ENCODE measurements at regions not wholly inside any gene's neighbourhood (a gene's known extent, or its start where the extent isn't known, plus 50 kb on each side); places are given as distances from the start of the nearest gene placed in this dataset.

DNA sequence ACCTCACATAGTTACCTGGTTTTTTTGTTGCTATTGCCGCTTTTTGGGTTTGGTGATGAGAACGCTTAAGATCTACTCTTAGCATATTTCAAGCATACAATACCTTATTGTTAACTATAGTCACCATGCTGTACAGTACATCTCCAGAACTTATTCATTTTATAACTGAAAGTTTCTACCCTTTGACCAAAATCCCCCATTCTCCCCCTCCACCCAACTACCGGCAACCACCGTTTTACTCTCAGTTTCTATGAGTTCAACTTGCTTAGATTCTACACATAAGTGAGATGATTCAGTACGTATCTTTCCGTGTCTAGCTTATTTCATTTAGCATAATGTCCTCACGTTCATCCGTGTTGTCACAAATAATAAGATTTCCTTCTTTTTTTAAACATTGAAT, 86.7 kb upstream of the IL6 start:
- CTCF ChIA-PET: interaction anchor here (1.4 kb wide), 1 partner anchor 88 kb away, joined by 5 read pairs; no protein-coding TSS in a partner anchor
- TF ChIP-seq, protein P1, sequence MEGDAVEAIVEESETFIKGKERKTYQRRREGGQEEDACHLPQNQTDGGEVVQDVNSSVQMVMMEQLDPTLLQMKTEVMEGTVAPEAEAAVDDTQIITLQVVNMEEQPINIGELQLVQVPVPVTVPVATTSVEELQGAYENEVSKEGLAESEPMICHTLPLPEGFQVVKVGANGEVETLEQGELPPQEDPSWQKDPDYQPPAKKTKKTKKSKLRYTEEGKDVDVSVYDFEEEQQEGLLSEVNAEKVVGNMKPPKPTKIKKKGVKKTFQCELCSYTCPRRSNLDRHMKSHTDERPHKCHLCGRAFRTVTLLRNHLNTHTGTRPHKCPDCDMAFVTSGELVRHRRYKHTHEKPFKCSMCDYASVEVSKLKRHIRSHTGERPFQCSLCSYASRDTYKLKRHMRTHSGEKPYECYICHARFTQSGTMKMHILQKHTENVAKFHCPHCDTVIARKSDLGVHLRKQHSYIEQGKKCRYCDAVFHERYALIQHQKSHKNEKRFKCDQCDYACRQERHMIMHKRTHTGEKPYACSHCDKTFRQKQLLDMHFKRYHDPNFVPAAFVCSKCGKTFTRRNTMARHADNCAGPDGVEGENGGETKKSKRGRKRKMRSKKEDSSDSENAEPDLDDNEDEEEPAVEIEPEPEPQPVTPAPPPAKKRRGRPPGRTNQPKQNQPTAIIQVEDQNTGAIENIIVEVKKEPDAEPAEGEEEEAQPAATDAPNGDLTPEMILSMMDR (IDR thresholded peaks at IDR 0.05): no peak

DNA sequence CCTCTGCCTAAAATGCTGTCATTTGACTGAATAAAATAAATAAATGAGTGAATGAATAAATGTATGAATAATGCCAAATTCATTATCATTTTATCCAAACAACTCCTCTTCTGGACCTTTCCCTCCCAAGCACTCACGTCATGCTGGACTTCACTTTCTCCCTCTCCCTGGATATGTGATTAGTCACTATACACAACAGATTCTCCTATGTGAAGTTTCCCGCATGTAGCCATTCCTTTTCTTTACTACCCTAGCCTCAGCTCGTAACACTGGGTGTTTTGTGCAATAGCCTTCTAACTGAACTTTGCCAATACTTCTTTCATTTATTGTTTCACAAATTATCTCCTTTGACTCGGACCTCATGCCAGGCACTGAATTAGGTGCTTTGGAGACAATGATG, 87.6 kb upstream of the IL6 start:
- Mint-ChIP-seq H3K9me3 (peaks cover 19% of the 10 kb centered on the region), H3K4me1 (ENCODE audit: low read depth) (peaks cover 12% of the 10 kb centered on the region), H3K27me3 (peaks cover 25% of the 10 kb centered on the region), H3K36me3 (ENCODE audit: low read depth) (peaks cover 2% of the 10 kb centered on the region), H3K27ac (no peak overlapping the region), H3K4me3 (no peak overlapping the region)
- POLR2A ChIA-PET: interaction anchor here (0.7 kb wide), 2 partner anchors 10 to 221 kb away, joined by 3 read pairs; no protein-coding TSS in a partner anchor
- TF ChIP-seq, protein P1 (IDR thresholded peaks at IDR 0.05): no peak
- intact Hi-C loops (cut with micrococcal nuclease): no loop called here
- CTCF ChIA-PET: interaction anchor here (1.0 to 1.4 kb wide), 2 partner anchors 23 to 88 kb away, joined by 4 to 5 read pairs; no protein-coding TSS in a partner anchor
- DNase-seq (no peak), ATAC-seq (no peak)

More for the DNA sequence above, 86.7 kb upstream of the IL6 start:
- ATAC-seq (peak; percentile 88), DNase-seq (peak; percentile 59)
- no peak overlapping the region for H3K27ac Mint-ChIP-seq
- peaks cover 12% of the 10 kb centered on the region for H3K4me1 Mint-ChIP-seq (ENCODE audit: low read depth)
- H3K27me3 Mint-ChIP-seq: peaks cover 21% of the 10 kb centered on the region
- H3K36me3 Mint-ChIP-seq (ENCODE audit: low read depth): peaks cover 2% of the 10 kb centered on the region
- H3K9me3 Mint-ChIP-seq: peaks cover 20% of the 10 kb centered on the region
- POLR2A ChIA-PET: no interaction called here
- intact Hi-C loops (cut with micrococcal nuclease): no loop called here
- H3K4me3 Mint-ChIP-seq: no peak overlapping the region

DNA sequence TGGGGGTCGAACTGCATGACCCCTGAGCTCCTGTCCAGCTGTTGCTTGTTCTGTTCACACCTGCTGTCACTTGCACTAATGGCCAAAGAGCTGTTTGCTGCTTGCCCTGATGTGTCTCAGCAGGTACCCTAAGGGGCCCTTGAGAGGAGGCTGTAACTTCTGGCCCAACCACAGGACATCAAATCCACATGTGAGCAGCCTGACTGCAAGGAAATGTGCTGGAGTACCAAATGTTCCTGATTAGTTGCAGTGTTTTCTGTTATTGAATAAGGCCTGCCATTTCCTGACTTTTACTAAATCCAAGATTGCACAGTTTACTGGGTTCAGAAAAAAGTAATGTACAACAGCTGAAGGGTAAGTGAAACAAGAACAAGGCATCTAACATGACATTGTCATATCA, 91.7 kb upstream of the IL6 start:
- Mint-ChIP-seq H3K4me3 (no peak overlapping the region), H3K36me3 (ENCODE audit: low read depth) (no peaks in the 10 kb centered on the region), H3K27me3 (peaks cover 27% of the 10 kb centered on the region), H3K4me1 (ENCODE audit: low read depth) (peaks cover 7% of the 10 kb centered on the region), H3K27ac (no peak overlapping the region), H3K9me3 (peaks cover 1% of the 10 kb centered on the region)
- ChIA-PET CTCF (no interaction called here), POLR2A (no interaction called here)
- TF ChIP-seq, protein P1 (IDR thresholded peaks at IDR 0.05): no peak
- DNase-seq: no peak
- ATAC-seq: no peak
- intact Hi-C loops (cut with micrococcal nuclease): no loop called here

DNA sequence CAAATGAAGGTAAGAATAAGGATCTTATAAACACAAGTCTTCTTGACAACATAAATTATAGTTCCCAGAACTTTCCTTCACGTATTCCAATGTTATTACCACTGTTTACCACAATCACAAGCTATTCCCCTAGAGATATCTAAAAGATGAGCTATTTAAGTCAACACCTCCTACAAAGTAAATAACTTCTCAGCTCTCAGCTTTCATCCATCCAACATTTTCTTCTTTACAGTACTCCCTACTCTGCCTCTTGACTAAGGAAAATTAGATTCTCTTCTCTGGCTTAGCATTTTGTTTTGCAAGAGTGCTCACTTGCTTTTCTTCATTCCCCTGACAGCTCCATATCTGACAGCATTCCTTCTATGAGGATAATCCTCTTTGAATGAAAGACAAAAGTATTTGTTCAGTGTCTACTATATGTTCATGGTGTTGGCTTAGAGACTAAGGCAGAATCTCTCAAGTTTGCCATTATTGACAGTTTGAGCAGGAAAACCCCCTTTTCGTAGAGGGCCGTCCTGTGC, 93.0 kb upstream of the IL6 start:
- Mint-ChIP-seq H3K27ac (no peak overlapping the region), H3K4me3 (no peak overlapping the region), H3K9me3 (peaks cover under 1% of the 10 kb centered on the region), H3K4me1 (ENCODE audit: low read depth) (no peaks in the 10 kb centered on the region), H3K27me3 (peaks cover 26% of the 10 kb centered on the region), H3K36me3 (ENCODE audit: low read depth) (no peaks in the 10 kb centered on the region)
- ATAC-seq: no peak
- no peak for DNase-seq
- TF ChIP-seq, protein P1 (IDR thresholded peaks at IDR 0.05): no peak
- ChIA-PET CTCF (interaction anchor here (0.7 to 1.3 kb wide), 2 partner anchors 70 to 74 kb away, joined by 3 read pairs; no protein-coding TSS in a partner anchor), POLR2A (no interaction called here)
- intact Hi-C loops (cut with micrococcal nuclease): no loop called here

DNA sequence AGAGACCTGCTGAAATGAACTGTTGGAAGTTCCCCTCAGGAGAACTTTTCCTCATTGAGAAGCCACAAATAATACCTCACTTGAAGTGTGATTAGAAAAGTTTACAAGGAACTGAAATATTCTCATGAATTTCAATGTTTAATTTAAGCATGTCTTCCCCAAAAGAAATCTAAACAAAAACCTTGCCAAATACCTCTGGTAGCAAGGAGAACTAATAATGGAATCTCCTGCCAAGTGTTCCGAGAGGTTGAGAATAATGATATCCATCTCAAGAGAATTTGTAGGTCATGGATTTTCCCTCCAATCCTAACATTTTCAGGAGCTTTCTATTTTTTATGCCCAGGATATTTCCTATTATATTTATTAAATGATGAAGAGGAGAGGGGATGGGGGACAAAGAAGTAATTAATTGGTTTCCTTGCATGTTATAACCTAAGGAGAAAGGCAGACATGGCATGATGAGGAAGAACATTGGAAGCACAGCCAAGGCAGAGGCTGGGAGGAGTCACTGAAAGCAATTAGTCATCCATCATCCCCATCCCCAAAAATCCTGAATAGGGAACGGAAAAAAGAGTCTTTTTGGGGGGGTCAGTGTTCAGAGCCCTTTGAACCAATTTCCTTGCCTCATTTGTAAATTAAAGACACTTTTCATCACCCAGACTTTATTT, 93.6 kb upstream of the IL6 start:
- Mint-ChIP-seq H3K36me3 (ENCODE audit: low read depth) (no peaks in the 10 kb centered on the region), H3K9me3 (no peaks in the 10 kb centered on the region), H3K4me1 (ENCODE audit: low read depth) (no peaks in the 10 kb centered on the region), H3K4me3 (no peak overlapping the region), H3K27ac (no peak overlapping the region), H3K27me3 (peaks cover 29% of the 10 kb centered on the region)
- no peak for ATAC-seq
- DNase-seq: no peak
- TF ChIP-seq, protein P1 (IDR thresholded peaks at IDR 0.05): no peak
- intact Hi-C loops (cut with micrococcal nuclease): no loop called here
- POLR2A ChIA-PET: no interaction called here
- CTCF ChIA-PET: interaction anchor here (0.7 to 1.3 kb wide), 2 partner anchors 69 to 73 kb away, joined by 3 read pairs; no protein-coding TSS in a partner anchor
